ENCODE measurements at regions not wholly inside any gene's neighbourhood (a gene's known extent, or its start where the extent isn't known, plus 50 kb on each side); places are given as distances from the start of the nearest gene placed in this dataset.

GRCh38 chr11:70608568-70609470, 210.5 kb downstream of the CTTN start:
- DNase-seq (ENCODE audit: low spot score) = no peak

GRCh38 chr11:70610566-70611565, 212.5 kb downstream of the CTTN start:
- DNase-seq (ENCODE audit: low spot score) = no peak

DNA sequence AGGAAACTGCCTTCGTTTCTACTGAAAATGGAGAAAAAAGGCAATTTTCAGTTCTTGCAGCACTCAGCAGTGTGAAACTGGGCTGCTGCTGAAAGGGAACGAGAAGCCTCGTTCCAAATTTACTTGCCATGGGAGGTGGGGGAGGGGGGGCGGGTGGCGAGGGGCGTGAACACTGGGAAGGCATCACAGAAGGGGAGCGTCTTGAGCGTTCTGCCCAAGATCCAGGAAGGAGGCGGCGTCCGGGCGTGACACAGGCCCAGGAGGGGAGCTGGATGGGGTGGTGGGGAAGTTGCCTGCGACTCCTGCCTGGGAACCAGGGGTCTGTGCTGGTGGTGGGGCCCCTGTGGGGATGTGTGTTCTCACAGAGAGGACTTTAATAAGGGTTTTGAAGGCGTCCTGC, 213.5 kb downstream of the CTTN start:
- DNase-seq (ENCODE audit: low spot score) = no peak

DNA sequence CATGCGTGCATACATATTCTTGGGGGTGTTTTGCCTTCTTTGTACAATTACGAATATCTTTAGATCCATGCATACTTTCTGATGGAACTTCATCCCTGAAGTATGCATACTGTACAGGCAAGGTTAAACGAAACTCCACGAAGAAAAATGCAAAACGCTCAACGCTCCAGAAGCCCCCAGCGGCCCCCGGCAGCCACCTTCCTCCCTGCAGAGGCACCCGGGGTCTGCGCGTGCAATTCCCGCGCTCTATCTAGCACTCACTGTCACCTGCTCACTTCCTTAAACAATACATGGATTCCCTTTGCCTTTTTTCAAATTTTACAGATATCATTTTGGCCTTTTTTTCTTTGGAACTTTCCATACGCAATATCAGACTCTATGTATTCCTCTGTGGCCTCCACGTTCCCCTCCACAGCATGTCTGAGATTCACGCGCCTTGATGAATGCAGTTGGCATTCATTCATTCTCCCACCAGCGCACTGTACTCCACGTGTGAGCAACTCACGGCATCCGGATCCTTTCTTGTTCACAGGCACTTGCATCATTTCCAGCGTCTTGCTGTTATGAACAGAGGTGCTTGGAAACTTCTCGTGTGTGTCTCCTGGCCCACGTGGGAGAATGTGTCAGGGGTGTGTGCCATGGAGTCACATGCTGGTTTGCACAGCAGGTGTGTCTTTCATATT, 214.3 kb downstream of the CTTN start:
- no peak for DNase-seq (ENCODE audit: low spot score)

DNA sequence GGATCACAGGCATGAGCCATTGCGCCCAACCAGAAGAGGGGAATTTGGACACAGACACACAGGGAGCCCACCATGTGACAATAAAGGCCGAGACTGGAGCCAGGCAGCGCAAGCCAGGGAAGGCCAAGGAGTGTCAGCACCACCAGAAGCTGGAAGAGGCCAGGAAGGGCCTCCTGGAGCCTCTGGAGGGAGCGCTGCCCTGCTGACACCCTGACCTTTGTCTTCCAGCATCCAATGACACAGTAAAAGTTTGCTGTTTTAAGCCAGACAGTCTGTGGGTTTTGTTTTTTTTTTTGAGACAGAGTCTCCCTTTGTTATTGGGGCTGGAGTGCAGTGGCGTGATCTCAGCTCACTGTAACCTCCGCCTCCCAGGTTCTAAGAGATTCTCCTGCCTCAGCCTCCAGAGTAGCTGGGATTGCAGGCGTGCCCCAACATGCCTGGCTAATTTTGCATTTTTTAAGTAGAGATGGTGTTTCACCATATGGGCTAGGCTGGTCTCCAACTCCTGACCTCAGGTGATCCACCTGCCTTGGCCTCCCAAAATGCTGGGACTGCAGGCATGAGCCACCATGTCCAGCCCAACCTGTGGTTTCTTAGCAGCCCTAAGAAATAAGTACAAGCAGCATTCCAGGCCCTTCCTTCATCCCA, 215.8 kb downstream of the CTTN start:
- DNase-seq (ENCODE audit: low spot score) = no peak

DNA sequence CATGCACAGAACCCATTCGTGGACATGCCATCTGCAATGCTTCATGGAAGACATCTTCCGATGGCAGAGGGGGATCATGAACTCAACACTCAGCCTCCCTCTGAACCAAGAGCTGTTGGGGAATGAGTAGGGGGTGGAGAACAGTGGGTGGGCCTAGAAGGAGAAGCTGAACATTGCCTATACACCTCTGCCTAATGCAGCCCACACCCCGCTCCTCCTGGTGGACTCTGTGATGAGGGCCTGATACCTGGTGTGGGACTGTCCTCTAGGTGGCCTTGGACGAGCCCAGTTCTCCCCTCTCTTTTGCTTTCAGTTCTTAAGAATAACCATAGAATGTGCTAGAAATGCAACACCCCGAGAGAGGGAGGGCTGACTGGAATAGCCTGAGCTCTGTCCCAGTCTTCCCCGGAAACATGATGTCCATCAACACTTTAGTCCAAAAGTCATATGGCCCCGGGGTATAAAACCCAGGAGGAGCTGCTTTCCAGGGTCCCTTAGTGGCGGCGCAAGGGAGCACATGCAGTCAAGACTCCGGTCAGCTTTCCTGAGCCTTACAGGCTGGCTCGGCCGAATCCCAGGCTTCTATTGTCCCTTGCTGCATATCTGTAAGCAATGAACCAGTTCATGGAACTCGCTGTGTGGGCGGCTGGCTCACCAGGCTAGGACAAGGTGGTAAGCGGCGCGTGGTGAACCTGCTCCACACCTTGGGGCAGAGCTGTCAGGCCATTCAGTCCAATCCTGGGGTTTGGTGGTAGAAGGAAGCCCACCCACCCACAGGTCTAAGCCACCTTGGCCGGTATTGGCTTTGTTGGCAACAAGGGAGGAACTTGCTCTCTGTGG, 216.9 kb downstream of the CTTN start:
- DNase-seq (ENCODE audit: low spot score) = no peak

DNA sequence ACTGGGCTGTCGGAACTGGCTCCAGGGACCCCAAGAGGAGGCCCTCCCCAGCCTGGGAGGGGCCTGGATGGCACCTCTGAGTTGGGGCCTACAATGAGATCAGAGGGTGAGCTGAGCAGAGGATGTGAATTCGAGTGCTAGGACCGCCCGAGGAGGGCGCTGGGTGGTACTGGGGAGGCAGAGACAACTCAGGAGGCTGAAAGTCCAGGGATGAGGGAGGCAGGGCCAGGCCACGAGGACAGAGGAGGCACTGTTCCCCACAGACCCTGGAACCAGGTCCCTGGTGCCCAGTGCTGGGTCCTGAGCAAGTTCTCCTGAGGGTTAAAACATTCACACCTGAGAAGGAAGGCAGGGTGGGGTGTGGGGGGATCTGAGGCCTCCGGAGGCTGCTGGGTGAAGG, 218.0 kb downstream of the CTTN start:
- DNase-seq (ENCODE audit: low spot score) = no peak

GRCh38 chr11:70616938-70617654, 218.8 kb downstream of the CTTN start:
- DNase-seq (ENCODE audit: low spot score) = no peak

DNA sequence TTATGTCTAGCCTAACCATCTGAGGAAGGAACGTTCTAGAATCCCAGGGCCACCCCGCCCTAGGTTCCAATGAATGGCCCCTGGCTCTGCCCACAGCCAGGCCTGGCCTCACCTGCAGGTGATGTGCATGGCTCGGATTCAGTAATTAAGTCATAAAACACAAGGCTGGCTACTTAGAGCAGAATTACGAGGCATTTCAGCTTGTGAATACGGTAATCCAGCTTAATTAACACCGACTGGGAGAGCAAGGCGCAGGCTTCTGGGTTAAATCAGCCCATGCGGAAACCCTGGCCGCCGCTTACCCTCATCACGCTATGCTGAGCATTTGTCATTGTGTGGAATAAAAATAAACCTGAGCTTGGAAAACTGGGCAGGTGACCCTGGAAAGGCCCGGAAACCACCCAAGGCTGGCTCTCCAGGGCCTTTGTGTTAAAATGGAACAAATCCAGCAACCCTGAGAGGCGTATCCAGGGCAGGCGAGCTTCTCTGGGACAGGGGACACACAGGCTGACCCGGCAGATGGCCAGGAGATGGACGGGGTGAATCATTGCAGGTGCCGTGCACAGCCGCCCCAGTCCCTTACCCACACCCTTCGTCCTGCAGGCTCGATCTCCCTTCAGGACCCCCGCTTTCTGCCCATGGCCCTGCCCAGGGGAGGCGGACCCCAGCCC, 220.2 kb downstream of the CTTN start:
- no peak for DNase-seq (ENCODE audit: low spot score)

- no peak for DNase-seq (ENCODE audit: low spot score)
Observed at GRCh38 chr11:70619591-70619990, 221.3 kb downstream of the CTTN start.

GRCh38 chr11:70620510-70621184, 222.3 kb downstream of the CTTN start:
- DNase-seq (ENCODE audit: low spot score) = no peak

- DNase-seq (ENCODE audit: low spot score) = no peak
Observed at GRCh38 chr11:70621241-70621640, 222.9 kb downstream of the CTTN start.

DNA sequence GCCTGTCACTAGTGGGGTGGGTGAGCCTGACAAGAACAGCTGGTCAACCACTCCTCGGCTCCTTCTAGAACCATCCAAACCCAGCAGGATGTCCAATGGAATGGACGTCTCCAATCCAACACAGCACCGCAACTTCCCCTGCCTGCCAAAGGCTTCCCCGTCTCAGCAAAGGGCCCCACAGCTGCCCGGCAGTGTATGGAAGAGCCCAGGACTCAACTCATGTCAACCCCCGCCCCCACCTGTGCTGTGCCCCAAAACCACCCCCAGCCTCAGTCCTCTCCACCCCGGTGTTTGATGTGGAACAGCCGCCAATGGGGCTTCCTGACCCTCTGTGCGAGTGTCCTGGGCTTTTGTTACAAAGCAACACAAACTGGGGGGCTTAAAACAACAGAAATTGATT, 223.8 kb downstream of the CTTN start:
- DNase-seq (ENCODE audit: low spot score) = no peak

DNA sequence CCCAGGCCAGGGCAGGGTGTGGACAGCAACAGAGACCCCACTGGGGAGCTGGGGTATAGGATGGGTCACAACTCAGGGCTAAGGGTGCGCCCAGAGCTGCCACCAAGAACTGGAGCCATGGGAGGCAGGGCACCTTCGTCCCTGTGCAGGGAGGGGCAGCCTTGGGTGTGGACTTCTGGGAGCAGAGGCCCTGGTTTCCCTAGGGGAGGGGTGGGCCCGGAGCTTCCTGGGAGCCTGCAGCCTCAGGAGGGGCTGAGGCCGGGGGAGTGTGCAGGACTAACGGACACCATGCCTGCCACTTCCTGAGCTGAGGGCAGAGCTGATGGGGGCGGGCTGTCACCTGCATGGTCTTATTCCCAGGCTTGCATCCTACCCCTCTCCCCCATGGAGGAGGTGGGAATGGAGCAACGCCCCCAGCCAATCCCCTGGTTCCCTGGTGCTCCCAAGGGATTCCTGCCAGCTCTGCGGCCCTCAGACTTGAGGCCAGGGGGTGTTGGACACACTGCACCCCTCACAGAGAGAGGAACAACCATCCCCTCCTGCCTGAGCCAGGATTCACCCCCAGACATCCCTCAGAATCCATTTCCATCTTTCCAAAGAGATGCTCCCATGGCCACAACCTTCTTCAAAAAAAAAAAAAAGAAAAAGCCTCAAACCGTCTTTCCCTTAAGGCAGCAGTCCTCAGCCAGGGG, 225.7 kb downstream of the CTTN start:
- no peak for DNase-seq (ENCODE audit: low spot score)

DNA sequence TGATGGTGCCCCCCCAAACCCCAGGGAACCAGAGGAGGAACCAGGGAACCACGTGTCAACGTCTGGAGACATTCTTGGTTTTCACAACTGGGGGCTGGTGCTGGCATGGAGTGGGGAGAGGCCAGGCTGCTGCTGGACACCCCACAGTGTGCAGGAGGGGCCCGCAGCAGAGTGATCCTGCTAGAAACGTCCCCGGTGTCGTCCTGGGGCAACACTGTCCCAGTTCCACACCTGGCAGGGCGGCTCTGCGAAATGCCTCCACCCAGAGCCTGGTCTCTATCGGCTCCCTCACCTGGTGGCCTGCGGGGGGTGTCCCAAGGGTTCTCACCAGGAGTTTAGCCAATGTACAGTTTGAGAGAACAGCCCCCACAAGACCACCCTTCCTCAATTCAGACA, 226.3 kb downstream of the CTTN start:
- DNase-seq (ENCODE audit: low spot score) = no peak

GRCh38 chr11:70625051-70625450, 226.7 kb downstream of the CTTN start:
- DNase-seq (ENCODE audit: low spot score) = no peak

DNA sequence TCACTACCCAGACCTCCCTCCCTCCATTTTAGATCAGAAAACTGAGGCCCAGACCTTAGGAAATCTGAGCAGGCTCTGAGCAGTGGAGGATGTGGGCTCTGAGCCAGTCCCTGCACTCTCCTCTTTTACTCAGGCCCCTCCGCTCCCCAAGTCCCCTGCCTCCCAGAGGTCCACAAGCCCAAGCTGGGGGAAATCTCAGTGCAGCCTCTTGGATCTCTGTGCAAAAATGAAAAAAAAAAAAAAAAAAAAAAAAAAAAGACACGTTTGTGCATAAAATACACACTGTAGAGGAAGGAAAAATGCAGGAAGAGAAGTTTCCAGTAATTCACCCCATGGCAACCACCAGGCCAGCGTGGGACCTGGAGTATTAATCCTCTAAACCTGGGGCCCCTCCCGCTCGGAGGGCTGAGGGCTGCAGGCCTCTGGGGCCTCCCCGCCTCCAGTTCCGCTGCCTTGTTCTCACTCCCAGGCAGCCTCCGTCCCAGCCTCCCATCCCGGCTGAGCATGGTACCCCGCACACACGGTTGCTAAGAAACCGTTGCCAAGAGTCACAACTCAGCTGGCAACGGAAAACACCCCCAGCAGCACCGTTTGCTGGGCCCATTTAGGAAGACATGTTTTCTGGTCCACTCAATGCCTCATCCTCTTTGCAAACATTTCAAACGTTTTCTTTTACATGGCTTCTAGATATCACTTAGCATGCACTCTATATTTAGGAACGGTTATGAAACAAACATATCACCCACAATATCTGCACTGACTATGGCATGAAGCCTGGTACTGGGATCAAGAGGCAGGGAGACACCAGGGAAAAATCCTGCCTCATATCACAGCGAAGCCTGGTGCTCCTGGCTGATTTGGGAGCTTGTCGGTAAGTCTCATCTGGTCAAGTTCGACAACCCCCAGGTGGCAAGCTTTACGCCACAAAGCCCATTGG, 227.5 kb downstream of the CTTN start:
- DNase-seq (ENCODE audit: low spot score) = no peak

Measured in LoVo (cell line).